ENCODE measurements at regions not wholly inside any gene's neighbourhood (a gene's known extent, or its start where the extent isn't known, plus 50 kb on each side); places are given as distances from the start of the nearest gene placed in this dataset.

DNA sequence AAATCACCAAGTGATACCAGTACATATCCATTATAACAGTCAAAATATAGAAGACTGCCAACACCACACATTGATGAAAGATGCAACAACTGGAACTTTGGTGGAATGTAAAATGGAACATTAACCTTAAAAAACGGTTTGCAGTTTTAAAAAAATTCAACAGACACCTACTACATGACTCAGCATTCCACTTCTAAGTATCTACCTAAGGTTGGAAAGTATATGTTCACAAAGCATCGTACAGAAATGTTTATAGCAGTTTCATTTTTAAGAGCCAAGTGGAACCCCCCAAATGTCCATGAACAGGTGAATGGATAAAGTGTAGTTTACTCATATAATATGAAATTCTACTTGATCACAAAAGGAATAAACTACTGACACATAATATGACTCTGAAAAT lies 314.7 kb upstream of the ARRDC4 start:
- H3K4me1 ChIP-seq = no peaks in the 10 kb centered on the region
- intact Hi-C loops (cut with micrococcal nuclease) = no loop called here

DNA sequence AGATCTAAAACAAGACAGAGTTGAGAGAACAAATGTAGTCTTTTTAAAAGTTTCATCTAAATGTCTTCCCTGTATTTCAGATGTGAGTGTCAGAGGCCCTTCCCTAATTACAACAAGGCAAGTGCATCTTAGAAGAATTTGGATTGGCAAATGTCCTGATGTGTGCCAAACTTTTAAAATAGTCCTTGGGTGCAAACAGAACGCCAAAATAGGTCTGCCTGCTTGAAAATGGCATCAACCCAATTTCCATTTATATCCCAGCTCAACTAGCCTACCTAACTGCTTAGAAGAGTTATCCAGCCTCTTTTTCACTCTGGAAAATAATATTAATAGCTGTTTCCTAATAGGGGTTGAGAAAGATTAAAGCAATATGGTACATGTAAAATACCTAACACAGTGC lies 311.8 kb upstream of the ARRDC4 start:
- Histone ChIP-seq H3K4me3 (no peak overlapping the region), H3K27ac (replicated peaks) (no peak overlapping the region), H3K4me1 (peaks cover 10% of the 10 kb centered on the region), H3K9me3 (replicated peaks) (peaks cover 11% of the 10 kb centered on the region), H3K36me3 (no peaks in the 10 kb centered on the region), H3K27me3 (ENCODE audit: low read depth) (peaks cover 31% of the 10 kb centered on the region)
- no peak for DNase-seq
- no peak for TF ChIP-seq CTCF (IDR thresholded peaks at IDR 0.05; ENCODE audit: borderline replicate concordance)
- intact Hi-C loops (cut with micrococcal nuclease) = no loop called here

More for the DNA sequence above, 314.7 kb upstream of the ARRDC4 start:
- Histone ChIP-seq H3K36me3 (no peaks in the 10 kb centered on the region), H3K4me3 (no peak overlapping the region), H3K27me3 (ENCODE audit: low read depth) (peaks cover under 1% of the 10 kb centered on the region), H3K9me3 (replicated peaks) (peaks cover 11% of the 10 kb centered on the region), H3K27ac (replicated peaks) (no peak overlapping the region)
- TF ChIP-seq CTCF (IDR thresholded peaks at IDR 0.05; ENCODE audit: borderline replicate concordance) = no peak
- no peak for DNase-seq

- no peak overlapping the region for H3K4me3 ChIP-seq
- peaks cover 10% of the 10 kb centered on the region for H3K4me1 ChIP-seq
- H3K27ac ChIP-seq (replicated peaks) = no peak overlapping the region
- TF ChIP-seq CTCF (IDR thresholded peaks at IDR 0.05; ENCODE audit: borderline replicate concordance) = no peak
- DNase-seq = no peak
- H3K9me3 ChIP-seq (replicated peaks) = peaks cover 11% of the 10 kb centered on the region
- H3K27me3 ChIP-seq (ENCODE audit: low read depth) = peaks cover 39% of the 10 kb centered on the region
- no peaks in the 10 kb centered on the region for H3K36me3 ChIP-seq
- intact Hi-C loops (cut with micrococcal nuclease) = no loop called here
These were observed 308.5 kb upstream of the ARRDC4 start for GRCh38 chr15:97652041-97652440.

- intact Hi-C loops (cut with micrococcal nuclease) = no loop called here
- Histone ChIP-seq H3K4me3 (peak overlapping the region; percentile 54), H3K4me1 (peaks cover 10% of the 10 kb centered on the region), H3K27ac (replicated peaks) (no peak overlapping the region), H3K36me3 (no peaks in the 10 kb centered on the region), H3K27me3 (ENCODE audit: low read depth) (peaks cover 39% of the 10 kb centered on the region), H3K9me3 (replicated peaks) (peaks cover 11% of the 10 kb centered on the region)
- no peak for TF ChIP-seq CTCF (IDR thresholded peaks at IDR 0.05; ENCODE audit: borderline replicate concordance)
- DNase-seq = peak; percentile 19
These were observed 307.8 kb upstream of the ARRDC4 start for GRCh38 chr15:97652700-97653167.

- TF ChIP-seq CTCF (IDR thresholded peaks at IDR 0.05; ENCODE audit: borderline replicate concordance) = no peak
- intact Hi-C loops (cut with micrococcal nuclease) = no loop called here
These were observed 306.6 kb upstream of the ARRDC4 start for GRCh38 chr15:97653896-97654295.

More at GRCh38 chr15:97653896-97654295, 306.6 kb upstream of the ARRDC4 start:
- Histone ChIP-seq H3K36me3 (no peaks in the 10 kb centered on the region), H3K4me1 (peaks cover 10% of the 10 kb centered on the region), H3K27me3 (ENCODE audit: low read depth) (peaks cover 39% of the 10 kb centered on the region), H3K4me3 (no peak overlapping the region), H3K9me3 (replicated peaks) (peaks cover under 1% of the 10 kb centered on the region), H3K27ac (replicated peaks) (no peak overlapping the region)
- DNase-seq = no peak
